NCI-H82 treated with DMSO at 0.1 percent for 48 hours (cell line): ENCODE measurements at regions not wholly inside any gene's neighbourhood (a gene's known extent, or its start where the extent isn't known, plus 50 kb on each side); places are given as distances from the start of the nearest gene placed in this dataset.

Source experiments
- DNase-seq: peaks from one replicate; lab custom pipeline; 2025; ENCODE audit not compliant: unreplicated experiment; lab: John Stamatoyannopoulos, UW

DNA sequence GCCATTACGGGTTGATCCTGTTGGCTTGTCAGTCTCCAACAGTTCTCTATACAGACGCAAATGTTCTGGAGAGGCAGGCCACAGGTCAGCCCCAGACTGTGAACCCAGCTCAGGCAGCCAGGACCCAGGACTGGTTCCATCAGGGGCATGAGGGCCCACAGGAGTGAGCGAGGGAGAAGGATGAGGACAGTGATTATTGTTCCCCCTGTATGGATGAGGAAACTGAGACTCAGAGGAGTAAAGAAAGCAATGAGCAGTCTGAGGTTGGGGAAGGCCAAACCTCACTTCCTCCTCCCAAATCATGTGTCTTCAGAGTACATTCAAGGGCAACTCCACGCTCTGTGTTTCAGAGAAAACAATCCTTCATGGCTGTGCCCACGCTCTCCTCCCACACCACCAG lies 121.9 kb downstream of the RPLP1 start:
- no peak for DNase-seq

DNA sequence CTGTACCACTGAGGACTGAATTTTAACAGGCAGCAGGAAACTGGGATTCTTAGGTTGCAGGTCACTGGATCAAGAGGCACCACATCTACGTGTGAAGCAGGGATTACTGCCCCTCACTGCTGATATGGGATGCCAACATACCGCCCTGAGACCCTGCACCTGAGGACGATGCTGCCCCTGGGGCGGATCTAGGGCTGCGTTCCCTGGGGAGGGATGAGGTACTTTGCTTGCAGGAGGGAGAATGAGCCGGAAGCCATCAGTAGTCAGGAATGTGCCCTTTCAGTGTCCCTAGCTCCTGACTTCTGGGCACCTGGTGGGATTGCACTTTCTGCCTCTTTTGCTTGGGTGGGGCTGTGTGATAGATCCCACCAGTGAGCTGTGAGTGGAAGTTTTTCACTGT lies 122.8 kb downstream of the RPLP1 start:
- no peak for DNase-seq

DNA sequence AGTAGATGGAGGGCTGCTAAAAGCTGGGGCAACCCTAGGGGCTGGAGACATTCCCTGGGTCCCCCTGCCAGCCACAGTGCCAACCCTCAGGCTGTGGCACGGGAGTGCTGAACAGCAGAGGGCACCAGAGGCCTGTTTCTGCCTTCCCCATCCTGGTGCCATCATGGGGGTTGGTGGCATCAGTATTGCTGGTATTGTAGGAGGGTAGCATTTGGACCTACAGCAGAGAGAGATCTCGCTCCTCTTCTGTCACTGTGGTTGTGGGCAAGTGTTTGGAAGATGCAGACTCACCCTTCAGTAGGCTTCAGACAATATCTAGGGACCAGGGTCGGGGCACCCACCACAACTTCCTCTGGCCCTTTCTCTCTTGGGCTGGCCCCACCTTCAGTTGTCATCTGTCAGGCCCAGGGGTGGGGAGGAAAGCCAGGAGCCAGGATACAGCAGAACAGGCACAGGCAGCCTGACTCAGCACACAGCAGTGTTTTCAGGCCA lies 123.5 kb downstream of the RPLP1 start:
- no peak for DNase-seq

DNA sequence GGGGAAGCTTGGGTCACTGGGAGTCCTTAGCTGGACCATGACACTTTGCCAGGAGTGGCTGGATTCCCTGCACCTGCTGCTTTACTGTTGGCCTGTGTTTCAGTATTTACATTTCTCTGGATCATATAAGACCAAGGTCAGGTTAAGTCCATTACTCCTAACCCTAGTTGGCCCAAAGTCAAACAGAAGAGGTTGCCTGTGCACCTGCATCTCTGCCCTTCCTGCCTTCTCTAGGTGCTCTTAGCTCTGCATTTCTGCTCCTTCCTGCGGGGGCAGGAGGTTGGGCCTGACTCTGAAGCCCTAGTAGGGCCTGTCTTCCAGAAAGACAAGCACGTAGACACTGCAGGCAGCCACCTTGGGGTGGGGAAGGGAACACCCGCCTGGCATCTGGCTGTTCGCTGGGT lies 124.3 kb downstream of the RPLP1 start:
- DNase-seq, result no peak

DNA sequence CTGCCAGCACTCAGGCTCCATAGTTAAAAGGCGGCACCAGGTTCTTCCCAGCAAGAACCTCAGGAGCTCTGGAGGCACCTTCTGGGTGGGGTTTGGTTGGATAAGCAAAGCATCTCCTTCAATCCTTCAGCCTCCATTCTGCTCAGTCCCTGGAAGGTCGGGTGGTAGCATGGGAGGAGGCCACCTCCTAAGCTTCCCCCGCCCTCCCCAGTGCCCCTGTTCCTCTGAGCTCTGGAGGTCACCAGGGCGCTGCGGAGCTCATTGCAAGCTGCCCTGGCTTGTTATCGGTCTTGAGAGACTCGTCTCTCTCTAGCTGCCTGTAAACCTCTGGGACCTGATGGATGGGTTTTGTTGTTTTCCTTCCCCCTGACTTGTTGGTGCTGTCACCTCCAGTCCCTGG lies 124.8 kb downstream of the RPLP1 start:
- DNase-seq, result no peak

DNA sequence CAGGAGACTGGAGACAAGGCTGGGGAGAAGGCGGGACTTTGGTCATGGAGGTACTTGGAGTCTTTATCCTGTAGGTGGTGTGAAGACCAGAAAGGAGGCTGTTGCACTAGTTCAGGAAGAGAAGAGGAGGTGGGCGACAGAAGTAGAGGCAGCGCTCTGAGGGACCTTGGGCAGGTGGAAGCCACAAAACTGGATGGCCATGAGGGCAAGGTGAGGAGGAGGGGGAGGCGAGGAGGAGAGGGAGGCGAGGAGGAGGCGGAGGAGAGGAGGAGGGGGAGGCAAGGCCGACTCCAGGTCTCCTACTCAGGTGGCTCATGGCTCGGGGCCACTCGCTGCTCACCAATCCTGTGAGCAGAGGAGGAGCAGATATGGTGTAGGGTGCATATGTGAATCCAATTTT lies 125.6 kb downstream of the RPLP1 start:
- no peak for DNase-seq

DNA sequence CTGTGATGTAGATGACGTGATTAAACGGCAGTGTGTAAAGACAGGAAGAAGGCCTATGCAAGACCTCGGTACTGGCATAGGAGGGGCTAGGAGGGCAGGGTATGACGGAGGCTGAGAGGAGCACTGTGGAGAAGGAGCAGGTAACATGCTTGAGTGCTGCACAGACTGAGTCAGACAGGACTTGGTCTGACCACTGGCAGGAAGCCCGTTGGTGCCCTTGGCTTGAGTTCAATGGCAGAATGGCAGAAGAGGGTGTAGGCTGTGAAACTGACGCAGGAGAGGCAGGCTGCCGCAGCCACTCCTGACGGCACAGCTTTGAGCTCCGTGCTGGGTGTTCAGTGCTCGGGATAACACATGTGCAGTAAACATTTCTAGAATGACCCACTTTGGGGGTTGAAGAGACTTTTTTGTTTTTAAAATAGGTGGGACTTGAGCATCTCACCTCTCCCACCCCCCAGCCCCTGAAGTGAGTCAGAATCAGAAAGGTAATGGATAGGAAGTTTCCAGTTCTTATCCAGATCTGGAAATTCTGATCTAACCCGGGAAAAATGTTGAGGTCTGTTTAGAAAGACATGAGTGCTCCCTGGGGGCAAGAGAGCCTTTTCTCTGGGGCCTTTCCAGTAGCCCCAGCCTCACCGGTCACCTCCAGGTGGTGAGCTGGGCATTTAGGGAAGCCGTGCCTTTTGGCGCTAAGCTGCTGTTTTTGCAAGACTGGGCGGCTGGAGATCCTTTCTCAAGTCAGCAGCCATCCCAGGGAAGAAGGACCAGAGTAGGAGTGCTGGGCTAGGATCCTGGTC lies 126.4 kb downstream of the RPLP1 start:
- no peak for DNase-seq

DNA sequence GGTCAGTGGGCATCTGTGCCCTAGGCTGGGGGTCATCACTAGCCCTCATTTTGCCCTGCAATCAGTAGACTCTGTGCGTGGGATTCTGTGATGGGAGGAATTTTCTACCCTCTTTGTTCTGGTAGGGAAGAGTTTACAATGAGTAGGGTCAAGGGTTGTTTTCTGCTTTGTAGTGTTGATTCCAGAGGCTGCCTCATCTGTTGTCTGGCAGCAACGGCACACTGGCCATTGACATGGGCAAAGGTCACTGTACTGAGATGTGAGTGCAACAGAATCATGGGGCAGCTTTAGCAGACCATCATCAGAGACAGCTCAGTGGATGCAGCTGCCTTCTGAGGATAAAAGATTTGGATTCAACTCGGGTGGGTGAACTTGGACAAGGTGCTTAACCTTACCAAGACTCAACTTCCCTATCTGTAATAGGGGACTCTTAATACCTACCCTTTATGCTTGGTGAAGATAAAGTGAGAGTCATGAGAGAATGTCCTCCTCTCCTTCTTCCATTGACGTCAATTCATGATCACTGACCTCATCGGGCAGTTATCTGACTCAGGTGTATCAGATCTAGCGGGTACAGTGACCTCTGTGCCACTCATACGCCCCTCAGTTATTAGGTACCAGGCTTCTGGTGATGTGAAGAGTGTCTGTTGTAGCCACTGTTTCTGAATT lies 127.5 kb downstream of the RPLP1 start:
- DNase-seq, result no peak

DNA sequence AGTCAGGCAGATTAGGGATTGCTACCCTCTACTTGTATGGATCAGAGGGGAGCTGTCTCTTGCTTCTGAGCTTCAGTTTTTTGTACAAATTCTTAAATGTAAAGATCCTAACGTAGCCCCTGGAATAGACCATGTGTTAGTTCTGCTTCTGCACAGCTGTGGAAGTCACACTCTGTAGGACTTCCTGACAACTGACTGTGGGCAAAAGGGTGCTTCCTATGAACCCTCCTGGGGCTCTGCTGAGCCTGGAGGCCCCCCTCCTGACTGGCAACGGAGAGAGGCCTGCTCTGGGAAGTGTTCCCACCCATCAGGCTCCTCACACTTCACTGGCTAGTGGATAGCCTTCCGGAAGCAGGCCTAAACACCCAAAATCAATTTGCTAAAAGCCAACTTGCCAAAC lies 131.0 kb downstream of the RPLP1 start:
- DNase-seq, result no peak

DNA sequence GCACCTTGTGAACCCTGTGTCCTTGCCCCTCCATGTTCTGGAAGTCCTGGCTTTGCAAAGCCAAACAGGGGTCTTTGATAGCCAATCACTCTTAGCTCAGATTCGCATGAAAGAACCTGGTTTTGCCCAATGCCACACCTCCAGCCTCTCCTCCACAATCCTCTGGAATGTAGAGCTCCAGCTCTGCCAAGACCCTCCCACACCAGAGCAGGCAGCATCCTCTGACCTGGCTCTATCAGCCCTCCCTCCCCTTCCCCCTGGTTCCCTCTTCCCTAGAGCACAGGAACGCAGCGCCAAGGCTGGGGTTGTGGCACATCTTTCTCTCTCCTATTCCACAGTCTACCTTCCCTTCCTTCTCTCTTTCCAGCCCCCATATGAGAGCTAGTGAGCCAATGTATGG lies 133.3 kb downstream of the RPLP1 start:
- no peak for DNase-seq

DNA sequence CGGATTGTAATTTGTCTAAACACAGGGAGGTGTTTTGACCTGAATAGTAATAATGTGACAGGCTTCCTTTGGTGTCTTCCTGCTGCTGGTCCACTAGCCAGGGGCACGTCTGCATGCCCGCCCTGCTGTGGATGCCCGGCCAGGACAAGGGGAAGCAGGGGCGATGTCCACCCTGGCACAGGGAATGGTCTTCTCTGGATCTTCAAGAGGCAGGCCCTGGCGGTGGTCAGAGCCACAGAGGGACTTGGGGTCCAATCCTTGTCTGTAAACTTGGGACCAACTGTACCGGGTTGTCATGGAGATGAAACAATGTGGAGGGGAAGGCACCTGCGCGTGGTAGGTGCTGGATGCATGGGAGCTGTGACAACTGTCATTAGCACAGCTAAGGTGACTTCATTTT lies 134.1 kb downstream of the RPLP1 start:
- no peak for DNase-seq

DNA sequence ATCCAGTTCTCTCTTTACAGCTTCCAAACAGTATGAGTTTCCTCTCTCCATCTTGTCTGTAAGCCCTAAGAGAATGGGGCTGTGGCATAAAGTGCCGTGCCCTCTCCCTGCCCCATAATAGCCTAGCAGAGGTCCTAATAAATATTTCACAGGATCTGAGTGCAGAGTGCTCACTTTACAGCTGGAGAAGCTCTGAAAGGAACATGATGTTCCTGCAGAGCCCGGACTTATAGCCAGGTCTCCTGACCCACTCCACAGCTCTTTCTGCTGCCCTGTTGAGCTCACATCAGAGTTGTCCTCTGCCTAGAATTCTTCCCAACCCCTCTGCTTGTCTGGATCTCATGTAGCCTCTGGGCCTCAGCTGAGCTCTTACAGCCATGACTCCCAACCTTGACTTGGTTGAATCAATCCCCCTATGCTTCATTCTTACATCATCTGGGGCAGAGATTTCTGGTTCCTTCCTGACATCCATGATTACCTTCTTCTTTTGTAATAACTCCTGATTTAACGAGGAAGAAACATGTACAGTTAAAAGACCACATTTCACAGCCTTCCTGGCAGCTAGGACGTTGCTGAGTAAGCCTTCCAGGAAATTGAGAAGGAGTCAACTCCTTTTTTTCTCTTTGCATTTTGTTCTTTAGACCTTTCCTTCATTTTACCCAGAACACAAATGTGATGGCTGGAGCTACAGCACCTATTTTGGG lies 135.3 kb downstream of the RPLP1 start:
- DNase-seq, result no peak

DNA sequence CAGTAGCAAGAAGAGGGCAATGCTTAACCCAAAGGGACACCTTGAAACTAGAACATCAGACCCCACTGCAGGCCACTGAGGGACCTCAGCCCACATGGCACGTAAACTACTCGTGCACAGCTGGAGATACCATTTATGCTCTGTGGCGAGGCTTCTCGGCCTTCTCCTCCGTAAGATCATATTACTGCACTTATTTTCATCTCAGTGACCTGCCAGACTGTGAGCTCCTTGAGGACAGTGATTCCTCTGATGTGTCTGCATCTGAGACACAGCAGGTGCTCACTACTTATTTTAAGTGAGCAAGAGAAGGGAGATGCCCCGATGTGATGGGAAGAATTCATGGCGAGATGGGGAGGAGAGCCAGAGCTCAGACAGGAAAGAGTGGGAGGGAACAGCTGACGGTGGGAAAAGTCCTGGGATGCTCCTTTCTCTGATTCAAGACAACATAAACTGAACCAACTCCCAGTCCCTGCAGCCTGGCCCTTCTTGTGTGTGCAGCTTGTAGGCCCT lies 137.6 kb downstream of the RPLP1 start:
- DNase-seq, result no peak

DNA sequence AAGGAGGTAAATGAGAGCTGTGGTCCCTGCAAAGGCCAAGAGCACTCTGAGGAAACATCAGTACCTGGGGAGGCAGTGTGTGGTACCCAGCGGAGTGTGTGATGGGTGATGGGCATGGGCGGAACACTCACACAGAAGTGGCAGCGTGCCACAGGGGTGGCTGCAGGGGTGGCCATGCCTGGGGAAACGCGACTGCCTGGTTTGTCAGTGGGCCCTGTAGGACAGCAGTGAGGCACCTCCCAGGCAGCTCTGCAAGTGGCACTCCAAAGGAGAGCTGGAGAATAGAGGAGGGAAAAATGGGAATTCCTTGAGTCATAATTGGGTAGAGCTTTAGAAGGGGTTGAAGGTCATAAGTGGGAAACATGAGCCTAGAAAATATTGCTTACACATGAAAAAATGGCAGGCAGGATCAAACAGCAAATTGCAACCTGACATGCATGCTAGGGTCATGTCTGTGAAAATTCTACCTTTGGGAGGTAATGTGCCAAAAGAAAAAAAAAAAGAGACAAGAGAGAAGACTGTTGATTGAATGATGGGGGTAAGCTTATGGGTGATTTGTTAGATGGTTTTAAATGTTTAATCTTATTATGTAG lies 138.4 kb downstream of the RPLP1 start:
- peak; percentile 31 for DNase-seq

DNA sequence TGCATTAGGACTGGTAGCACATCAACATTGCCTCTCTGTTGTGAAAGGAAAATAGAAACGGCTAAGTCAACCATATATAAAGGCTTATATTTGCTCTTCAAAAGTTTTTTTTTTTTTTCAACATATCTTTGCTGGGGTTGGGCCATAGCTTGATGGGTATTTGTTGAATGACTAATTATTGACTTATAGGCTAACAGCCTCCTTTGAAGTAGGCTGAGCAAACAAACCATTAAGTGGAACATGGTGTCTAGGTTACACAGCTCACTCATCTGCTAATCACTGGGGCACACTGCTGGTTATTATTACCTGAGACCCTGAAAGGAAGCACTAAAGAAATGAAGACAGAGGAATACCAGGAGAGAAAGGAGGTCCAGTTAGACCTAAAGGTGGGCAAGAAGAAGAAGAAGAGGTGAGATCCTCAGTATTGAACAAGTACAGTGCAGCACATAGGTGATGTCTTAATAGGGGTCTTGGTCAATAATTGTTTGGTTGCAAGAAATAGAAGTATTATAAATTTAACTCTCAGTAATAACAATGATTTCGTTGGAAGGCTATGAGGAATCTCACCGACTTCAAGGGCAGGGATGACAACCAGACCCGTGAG lies 139.4 kb downstream of the RPLP1 start:
- DNase-seq, result no peak

DNA sequence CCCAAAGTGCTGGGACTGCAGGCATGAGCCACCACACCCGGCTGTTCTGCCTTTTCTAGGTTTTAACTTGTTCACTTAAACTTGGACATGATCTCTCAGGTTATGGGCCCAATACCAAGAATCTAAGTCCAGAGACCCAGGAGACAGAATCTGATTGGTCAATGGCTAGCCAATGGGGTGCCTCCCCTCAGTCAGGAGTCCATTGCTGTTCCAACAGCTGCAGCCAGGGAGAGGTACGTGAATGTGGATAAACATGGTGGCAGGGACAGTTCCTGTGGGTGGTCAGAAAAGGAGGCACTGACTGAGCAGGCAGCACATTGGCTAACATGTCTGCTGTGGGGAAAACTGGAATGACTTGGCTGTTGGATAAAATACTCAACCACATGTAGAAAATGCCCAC lies 140.3 kb downstream of the RPLP1 start:
- no peak for DNase-seq

DNA sequence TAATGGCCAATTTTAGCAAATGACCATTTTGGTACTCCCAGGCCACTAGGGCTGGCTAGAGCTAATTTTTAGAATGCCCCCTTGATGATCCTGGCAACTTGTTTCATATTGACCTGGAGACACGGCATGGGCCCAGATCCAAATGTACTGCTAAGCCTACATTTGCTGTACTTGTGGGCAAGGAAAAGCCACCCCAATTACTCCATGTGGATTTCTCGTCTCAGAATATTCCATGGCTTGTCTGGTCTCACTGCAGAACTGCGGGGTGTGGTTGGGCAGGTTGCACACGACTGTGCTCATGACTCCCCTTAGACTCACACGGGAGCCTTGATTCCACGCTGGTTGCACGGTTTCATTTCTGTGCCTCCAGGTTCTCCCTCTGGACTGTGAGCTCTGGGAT lies 140.9 kb downstream of the RPLP1 start:
- no peak for DNase-seq

DNA sequence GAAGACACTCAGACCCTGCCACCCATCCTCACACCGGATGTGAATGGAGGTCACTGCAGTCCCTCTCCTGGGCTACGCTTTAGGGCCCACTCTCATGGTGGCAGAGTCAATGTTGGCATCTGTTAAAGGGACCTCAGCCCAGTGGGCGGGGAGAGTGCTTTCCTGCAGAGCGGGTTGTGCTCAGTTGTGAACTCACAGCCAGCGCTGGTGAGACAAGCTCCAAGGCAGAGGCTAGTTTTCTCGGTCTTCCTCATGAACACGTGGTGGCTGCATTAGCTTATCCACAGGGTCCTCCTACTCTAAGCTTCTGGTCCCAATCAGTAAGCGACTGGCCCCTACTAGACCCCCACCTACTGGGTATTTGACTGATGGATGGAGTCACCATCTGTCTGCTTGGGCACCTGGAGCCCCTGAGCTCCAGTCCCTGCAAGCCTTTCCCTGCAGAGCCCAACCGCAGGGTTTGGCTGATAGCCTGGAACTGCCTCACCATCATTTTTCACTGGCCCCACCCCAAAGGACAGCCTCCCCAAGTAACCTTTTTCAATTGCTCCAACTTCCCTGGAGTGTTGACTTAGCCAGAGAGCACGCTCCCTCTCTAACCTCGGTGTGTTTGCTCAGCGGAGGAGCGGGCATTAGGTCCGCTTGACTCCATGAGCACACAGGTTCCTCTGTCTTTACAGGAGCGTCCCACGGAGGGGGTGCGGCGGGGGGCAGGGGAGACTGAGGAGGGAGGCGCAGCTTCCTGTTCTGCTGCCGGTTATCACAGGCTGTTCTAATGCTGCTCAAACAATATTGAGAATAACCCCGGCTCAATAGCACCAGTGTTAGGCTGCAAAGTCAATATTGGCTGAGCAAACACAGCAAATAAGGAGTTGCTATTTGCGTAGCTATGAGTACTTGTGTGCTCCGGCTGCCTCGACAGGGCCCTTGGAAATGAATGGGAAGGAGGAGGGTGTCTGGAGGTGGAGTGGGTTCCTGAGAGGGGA lies 141.7 kb downstream of the RPLP1 start:
- no peak for DNase-seq

DNA sequence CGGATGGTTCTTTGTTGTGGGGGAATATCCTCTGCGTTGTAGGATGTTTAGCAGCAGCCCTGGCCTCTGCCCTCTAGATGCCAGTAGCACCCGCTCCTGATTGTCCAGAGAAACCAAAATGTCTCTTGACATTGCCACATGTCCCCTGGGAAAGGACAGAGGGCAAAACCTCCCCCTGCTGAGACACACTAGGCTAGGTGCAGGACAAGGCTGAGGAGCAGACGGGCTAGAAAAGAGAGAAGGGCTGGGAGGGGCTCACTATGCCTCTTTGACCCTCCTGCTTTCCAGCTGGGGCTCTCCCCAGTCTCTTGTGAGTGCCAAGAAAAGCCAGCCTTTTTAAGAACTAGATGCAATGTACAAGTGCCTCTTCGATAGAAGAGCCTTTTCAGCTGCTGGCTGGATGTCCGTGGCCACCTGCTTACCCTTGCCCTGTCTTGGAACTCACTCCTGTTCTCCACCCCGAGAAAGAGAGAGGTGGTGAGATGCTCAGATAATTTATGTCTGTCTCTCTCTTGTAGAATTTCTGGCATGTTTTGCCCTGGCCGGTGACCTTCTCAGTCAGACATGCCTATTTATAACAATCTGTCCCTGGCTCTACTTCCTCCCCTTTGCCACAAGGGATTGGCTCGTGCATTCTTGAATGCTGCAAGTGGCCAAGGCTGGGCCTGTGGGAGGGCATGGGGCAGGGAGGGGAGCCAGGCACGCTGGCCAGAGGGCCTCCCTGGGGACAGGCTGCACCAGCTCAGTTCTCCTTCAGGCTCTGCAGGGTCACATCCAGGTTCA lies 142.6 kb downstream of the RPLP1 start:
- no peak for DNase-seq
